ENCODE measurements at regions not wholly inside any gene's neighbourhood (a gene's known extent, or its start where the extent isn't known, plus 50 kb on each side); places are given as distances from the start of the nearest gene placed in this dataset.

DNA sequence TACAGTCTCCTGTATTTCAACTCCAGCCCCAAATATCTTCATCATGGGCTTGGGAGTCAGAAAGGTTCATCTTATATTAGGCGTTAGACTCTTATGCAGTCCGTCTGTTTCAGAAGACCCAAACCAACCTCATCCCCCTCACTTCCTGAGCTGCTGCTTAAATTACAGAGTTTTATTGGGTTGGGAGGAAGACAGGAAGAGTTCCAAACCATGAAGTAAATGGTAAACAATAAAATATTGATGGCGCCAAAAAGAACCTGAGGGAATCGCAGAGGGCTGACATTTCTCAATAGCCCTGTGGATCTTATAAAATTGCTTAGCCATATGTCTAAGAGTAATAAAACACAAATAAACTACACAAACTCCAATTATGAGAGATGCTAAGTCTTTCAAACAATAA, 116.9 kb upstream of the C3orf80 start:
- Mint-ChIP-seq H3K27me3 (peaks cover 4% of the 10 kb centered on the region), H3K9me3 (no peaks in the 10 kb centered on the region), H3K4me3 (no peak overlapping the region), H3K27ac (no peak overlapping the region), H3K4me1 (no peaks in the 10 kb centered on the region), H3K36me3 (no peaks in the 10 kb centered on the region)

DNA sequence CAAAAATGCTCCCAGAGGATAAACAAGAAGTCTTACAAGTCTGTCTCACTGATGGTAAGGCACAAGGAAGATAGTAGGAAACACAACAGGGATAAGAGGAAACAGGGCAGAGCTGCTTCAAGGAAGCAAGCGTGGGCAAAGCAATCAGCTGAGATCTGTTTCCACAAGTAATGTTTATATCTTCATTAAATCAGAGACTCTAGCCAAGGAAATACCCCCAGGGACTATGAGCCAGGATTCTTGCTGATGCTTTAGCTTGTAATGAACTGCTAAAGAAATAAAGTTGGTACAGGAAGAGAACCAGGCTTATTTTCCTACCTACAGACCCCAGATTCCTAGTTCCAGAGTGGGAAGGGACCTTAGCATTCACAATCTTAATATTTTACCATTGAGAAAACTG, 112.7 kb upstream of the C3orf80 start:
- no peak overlapping the region for H3K4me3 Mint-ChIP-seq
- no peaks in the 10 kb centered on the region for H3K4me1 Mint-ChIP-seq
- no peak overlapping the region for H3K27ac Mint-ChIP-seq
- no peaks in the 10 kb centered on the region for H3K36me3 Mint-ChIP-seq
- no peaks in the 10 kb centered on the region for H3K9me3 Mint-ChIP-seq
- H3K27me3 Mint-ChIP-seq: peaks cover 7% of the 10 kb centered on the region

DNA sequence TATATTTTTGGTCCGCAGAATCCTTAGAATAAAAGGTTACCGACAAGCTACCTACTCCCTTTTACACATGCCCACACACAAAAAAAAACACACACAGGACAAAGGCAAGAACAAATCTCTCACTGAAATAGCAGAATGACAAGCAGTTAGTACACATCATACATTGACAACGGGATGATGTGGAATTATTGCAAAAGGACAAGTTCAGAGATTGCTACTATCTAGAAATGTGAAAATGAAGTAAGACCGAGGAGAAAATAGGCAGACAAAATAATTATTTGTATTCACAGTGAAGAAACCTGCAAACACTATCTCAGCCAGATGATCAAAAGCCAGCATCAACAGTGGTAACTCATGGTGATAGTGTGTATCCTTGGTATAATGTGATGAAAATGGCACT, 112.2 kb upstream of the C3orf80 start:
- Mint-ChIP-seq H3K27me3 (peaks cover 8% of the 10 kb centered on the region), H3K9me3 (no peaks in the 10 kb centered on the region), H3K4me1 (no peaks in the 10 kb centered on the region), H3K4me3 (no peak overlapping the region), H3K36me3 (no peaks in the 10 kb centered on the region), H3K27ac (no peak overlapping the region)

DNA sequence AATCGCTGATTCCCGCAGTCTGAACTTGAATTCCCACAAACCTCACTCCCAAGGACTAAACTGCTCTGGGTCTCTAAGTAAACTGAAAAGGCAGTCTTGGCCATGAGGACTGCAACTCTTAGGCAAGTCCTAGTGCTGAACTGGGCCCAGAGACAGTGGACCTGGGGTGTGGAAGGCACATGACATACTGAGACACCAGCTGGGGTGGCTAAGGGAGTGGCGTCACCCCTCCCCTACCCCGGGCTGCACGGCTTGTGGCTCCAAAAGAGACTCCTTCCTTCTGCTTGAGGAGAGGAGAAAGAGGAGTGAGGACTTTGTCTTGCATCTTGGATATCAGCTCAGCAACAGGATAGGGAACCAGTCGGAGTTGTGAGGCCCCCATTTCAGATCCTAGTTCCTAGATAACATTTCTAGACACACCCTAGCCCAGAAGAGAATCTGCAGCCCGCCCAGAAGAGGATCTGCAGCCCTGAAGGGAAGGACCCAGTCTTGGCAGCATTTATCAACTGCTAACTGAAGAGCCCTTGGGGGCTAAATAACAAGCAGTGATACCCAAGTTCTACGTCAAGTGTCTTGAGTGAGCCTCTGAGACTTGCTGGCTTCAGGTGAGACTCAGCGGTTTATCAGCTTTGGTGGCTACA, 110.7 kb upstream of the C3orf80 start:
- H3K9me3 Mint-ChIP-seq: peaks cover 5% of the 10 kb centered on the region
- H3K36me3 Mint-ChIP-seq: no peaks in the 10 kb centered on the region
- H3K4me3 Mint-ChIP-seq: no peak overlapping the region
- peaks cover 8% of the 10 kb centered on the region for H3K27me3 Mint-ChIP-seq
- no peaks in the 10 kb centered on the region for H3K4me1 Mint-ChIP-seq
- no peak overlapping the region for H3K27ac Mint-ChIP-seq

DNA sequence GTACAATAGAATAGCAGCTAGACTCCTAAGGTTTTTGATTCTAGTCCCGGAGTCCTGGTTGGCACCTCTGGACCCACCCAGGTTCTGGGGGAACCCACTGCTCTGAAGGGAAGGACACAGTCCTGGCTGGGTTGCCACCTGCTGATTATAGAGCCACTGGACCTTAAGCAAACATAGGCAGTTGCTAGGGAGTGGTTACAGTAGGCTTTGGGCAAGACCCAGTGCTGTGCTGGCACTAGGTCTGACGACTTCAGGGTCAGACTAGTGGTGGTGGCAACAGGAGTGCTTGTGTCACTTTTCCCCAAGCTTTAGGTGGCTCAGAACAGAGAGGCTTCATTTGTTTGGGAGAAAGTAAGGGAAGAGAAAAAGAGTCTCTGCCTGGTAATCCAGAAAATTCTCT, 109.8 kb upstream of the C3orf80 start:
- no peaks in the 10 kb centered on the region for H3K4me1 Mint-ChIP-seq
- no peaks in the 10 kb centered on the region for H3K36me3 Mint-ChIP-seq
- peaks cover 10% of the 10 kb centered on the region for H3K27me3 Mint-ChIP-seq
- H3K9me3 Mint-ChIP-seq: peaks cover 5% of the 10 kb centered on the region
- no peak overlapping the region for H3K27ac Mint-ChIP-seq
- no peak overlapping the region for H3K4me3 Mint-ChIP-seq

DNA sequence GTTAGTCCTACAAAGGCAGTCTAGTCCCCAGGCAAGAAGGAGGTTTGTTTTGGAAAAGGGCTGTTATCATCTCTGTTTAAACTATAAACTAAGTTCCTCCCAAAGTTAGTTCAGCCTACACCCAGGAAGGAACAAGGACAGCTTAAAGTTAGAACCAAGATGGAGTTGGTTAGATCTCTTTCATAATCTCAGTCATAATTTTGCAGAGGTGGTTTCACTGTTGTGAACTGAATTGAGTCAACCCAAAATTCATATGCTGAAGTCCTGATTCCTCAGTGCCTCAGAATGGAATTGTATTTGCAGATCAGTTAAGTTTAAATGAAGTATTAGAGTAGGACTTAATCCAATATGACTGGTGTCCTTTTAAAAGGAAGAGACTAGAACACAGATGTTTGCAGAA, 101.0 kb upstream of the C3orf80 start:
- Mint-ChIP-seq H3K27me3 (peaks cover 8% of the 10 kb centered on the region), H3K27ac (no peak overlapping the region), H3K9me3 (no peaks in the 10 kb centered on the region), H3K4me1 (no peaks in the 10 kb centered on the region), H3K4me3 (no peak overlapping the region), H3K36me3 (no peaks in the 10 kb centered on the region)

DNA sequence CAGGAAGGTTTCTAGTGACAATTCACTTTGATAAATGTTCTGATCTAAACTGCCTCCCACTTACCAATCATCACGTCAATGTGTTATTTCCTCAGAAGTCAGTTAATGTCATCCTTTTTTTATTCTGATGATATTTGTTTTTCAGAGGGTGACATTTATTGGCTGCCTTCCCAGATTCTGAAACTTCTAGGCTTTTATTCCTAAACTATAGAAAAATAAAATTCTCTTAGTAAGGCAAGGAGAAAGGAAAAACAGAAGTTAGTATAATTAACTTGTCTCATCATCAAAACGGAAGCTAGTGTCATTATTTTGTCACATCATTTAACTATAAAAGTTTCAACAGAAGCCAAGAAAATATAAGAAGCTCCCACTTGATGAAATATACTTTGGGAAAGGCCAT, 100.0 kb upstream of the C3orf80 start:
- Mint-ChIP-seq H3K27ac (no peak overlapping the region), H3K4me1 (no peaks in the 10 kb centered on the region), H3K27me3 (peaks cover 6% of the 10 kb centered on the region), H3K4me3 (no peak overlapping the region), H3K9me3 (no peaks in the 10 kb centered on the region), H3K36me3 (no peaks in the 10 kb centered on the region)

DNA sequence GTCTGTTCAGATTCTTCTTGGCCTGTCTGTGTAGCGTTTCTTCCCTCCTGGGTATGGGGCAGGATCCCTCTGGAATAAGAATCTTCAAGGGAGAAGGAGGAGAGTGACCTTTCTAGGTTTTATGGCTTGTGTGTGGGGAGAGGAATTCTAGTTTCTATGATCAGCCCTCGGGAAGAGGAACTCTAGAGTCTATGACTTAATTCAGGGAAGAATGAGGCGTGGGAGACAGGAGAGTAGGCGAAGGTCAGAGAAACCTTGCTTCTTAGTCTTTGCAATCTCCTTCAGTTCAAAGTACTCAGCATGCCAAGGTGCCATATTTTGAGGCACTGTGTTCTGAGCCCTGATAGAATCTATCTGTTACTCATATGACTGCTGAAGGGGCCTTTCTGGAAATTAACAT, 99.2 kb upstream of the C3orf80 start:
- Mint-ChIP-seq H3K9me3 (no peaks in the 10 kb centered on the region), H3K4me3 (no peak overlapping the region), H3K27ac (no peak overlapping the region), H3K36me3 (no peaks in the 10 kb centered on the region), H3K4me1 (no peaks in the 10 kb centered on the region), H3K27me3 (peaks cover 8% of the 10 kb centered on the region)

DNA sequence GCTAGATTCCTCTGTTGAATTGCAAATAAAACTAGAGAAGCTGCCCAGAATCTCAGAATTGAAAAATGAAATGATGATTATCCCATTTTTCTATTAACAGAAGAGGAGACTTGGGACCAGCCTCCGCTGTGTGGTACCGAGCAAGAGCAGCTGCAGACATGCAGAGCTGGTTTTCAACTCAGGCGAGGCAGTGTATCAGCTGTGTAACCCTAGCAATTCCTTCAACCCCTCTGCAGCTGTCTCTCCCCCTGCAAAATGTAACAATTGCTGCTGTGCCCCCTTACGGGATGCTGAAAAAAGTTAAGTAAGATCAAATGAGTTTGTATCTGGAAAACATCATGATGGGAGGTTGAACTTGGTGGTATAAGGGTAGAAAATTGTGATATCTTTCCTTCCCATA, 98.5 kb upstream of the C3orf80 start:
- H3K27me3 Mint-ChIP-seq: peaks cover 8% of the 10 kb centered on the region
- H3K9me3 Mint-ChIP-seq: no peaks in the 10 kb centered on the region
- H3K4me3 Mint-ChIP-seq: no peak overlapping the region
- H3K36me3 Mint-ChIP-seq: no peaks in the 10 kb centered on the region
- no peaks in the 10 kb centered on the region for H3K4me1 Mint-ChIP-seq
- no peak overlapping the region for H3K27ac Mint-ChIP-seq

DNA sequence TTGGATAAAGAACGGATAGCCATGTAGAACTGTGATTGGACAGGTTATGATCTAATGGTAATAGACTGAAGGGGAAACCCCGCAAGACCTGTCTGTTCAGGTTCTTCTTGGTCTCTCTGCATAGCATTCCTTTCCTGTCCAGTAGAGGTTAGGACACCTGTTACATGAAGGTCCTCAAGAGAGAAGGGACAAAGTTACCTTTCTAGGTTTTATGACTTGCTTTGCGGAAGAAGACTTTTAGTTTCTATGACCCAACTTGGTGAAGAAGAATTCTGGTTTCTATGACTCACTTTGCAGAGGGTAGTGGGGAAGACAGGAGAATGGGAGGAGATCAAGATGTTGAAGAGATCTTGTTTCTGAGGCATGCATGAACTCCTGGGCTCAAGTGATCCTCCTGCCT, 97.9 kb upstream of the C3orf80 start:
- Mint-ChIP-seq H3K4me3 (no peak overlapping the region), H3K27ac (no peak overlapping the region), H3K9me3 (no peaks in the 10 kb centered on the region), H3K27me3 (peaks cover 8% of the 10 kb centered on the region), H3K4me1 (no peaks in the 10 kb centered on the region), H3K36me3 (no peaks in the 10 kb centered on the region)

DNA sequence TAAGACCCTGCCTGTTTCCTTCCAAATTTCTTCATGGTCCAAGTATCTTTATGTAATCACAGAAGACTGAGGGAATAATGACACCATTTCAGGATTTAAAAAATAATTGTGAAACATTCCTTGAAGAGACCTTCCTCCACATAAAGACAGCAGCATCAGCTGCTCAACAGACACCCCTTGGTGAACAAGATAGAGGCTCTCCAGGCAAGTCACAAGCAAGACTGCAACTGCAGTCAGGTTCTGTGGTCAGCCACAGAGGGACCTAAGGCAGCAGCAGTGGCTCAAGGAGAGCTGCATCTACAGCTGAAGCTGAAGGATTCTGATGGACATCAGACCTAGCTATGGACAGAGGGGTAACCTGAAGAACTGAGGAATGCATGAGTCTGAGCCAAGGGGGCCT, 97.2 kb upstream of the C3orf80 start:
- Mint-ChIP-seq H3K4me1 (no peaks in the 10 kb centered on the region), H3K27me3 (peaks cover 8% of the 10 kb centered on the region), H3K4me3 (no peak overlapping the region), H3K9me3 (no peaks in the 10 kb centered on the region), H3K36me3 (no peaks in the 10 kb centered on the region), H3K27ac (no peak overlapping the region)

DNA sequence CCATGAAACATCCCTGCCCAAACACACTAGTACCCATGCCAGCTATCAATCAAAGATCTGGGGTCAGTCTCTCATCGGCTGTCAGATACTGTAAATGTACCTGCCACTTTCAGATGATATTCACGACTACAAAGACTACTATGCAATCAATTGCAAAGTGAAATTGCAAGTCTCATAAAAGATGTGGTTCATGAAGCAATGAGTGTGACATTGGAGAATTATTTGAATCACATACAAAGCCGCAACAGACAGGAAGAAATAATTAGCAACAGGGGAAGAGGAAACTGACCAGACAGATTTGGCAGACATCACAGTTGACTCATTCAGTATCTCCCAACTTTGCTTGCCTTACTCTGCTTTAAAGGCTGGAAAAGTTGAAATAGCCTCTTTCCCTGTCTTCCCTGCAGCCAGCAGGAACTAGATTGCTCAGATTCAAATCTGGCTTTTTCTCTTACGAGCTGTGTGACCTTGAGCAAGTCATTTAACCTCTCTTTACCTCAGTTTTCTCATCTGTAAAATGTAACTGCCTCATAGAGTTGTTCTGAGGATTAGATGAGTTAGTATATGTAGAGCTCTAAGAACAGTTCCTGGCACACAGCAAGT, 95.7 kb upstream of the C3orf80 start:
- Mint-ChIP-seq H3K4me3 (no peak overlapping the region), H3K9me3 (no peaks in the 10 kb centered on the region), H3K36me3 (no peaks in the 10 kb centered on the region), H3K4me1 (no peaks in the 10 kb centered on the region), H3K27me3 (peaks cover 8% of the 10 kb centered on the region), H3K27ac (no peak overlapping the region)

DNA sequence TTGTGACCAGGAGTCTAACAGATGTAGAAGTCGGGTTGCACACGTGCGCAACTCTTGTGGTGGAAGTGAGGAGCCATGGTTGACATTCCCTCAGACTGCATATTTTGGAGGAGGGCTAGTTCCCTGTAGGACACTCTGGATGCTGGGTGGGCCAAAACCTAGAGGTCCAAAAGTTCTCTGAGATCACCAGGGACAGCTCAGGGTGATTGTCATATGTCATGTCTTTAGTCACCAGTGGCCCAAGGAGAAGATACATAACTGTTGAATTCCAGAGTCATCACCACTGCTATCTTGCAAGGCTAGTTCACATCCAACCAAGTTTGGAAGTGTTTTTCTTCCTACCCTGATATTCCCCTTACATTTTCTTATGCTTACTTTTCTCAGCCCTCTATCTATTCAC, 95.2 kb upstream of the C3orf80 start:
- no peak overlapping the region for H3K27ac Mint-ChIP-seq
- H3K27me3 Mint-ChIP-seq: peaks cover 8% of the 10 kb centered on the region
- H3K4me1 Mint-ChIP-seq: no peaks in the 10 kb centered on the region
- H3K9me3 Mint-ChIP-seq: no peaks in the 10 kb centered on the region
- no peaks in the 10 kb centered on the region for H3K36me3 Mint-ChIP-seq
- no peak overlapping the region for H3K4me3 Mint-ChIP-seq

DNA sequence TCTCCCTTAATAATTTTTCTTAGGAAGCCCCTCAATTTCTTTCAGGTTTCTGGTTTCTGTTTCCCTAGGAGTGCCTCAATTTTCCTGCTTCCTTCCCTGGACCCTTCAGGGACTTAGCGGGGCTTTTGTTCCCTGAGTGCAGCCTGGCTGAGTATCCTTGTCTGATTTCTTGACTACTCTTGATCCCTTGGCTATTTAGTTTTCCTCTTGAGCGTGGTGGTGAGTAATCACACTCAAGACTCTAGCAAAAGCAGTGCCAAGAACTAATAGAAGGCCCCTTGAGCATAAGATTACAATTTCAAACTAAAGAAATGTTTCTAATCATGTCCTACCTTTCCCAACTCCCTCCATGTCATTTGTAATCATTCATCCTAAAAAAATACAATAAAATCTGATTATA, 94.3 kb upstream of the C3orf80 start:
- Mint-ChIP-seq H3K36me3 (no peaks in the 10 kb centered on the region), H3K4me1 (no peaks in the 10 kb centered on the region)

DNA sequence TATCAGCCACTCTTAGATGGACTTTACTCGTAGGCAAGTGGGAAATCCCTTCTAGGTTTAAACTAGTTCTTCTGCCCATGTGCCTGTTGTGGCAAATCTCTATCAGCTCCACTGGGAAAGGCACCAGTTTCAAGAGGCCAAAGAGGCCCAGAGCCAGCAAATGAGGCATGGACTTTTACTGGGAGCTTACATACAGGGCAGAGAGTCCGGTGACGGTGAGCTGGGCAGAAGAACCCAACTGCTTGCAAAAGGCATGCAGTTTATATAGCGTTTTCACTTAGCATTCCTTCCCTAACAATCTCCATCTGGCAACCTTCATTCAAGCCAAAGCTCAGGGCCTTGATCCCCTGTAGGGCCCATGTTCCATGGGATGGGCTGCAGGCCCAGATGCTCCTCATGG, 93.0 kb upstream of the C3orf80 start:
- no peaks in the 10 kb centered on the region for H3K9me3 Mint-ChIP-seq
- H3K4me1 Mint-ChIP-seq: no peaks in the 10 kb centered on the region
- H3K27me3 Mint-ChIP-seq: peaks cover 5% of the 10 kb centered on the region
- H3K36me3 Mint-ChIP-seq: no peaks in the 10 kb centered on the region
- H3K27ac Mint-ChIP-seq: no peak overlapping the region
- no peak overlapping the region for H3K4me3 Mint-ChIP-seq

More for the DNA sequence above, 94.3 kb upstream of the C3orf80 start:
- no peaks in the 10 kb centered on the region for H3K9me3 Mint-ChIP-seq
- H3K4me3 Mint-ChIP-seq: no peak overlapping the region
- H3K27ac Mint-ChIP-seq: no peak overlapping the region
- peaks cover 6% of the 10 kb centered on the region for H3K27me3 Mint-ChIP-seq

DNA sequence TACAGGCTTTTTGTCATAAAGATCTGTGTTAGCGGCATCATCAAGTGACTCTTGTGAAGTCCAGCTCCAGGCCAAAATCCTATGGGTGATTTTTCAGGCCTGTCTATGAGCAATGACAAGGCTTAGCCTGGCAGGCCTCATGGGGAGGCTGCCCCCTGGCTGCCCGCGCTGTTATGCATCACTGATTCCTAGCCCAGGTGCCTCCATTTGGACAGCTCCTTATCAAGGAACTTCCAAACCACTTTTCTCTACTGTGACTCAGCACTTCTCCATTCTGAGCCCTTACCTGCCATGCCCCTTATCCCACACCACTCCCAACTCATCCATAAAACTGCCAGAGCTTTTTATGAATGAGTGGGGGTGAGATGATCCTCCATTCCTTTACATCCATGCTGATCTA, 91.5 kb upstream of the C3orf80 start:
- H3K4me3 Mint-ChIP-seq: no peak overlapping the region
- no peaks in the 10 kb centered on the region for H3K9me3 Mint-ChIP-seq
- H3K27me3 Mint-ChIP-seq: peaks cover 3% of the 10 kb centered on the region
- H3K27ac Mint-ChIP-seq: no peak overlapping the region
- no peaks in the 10 kb centered on the region for H3K36me3 Mint-ChIP-seq
- H3K4me1 Mint-ChIP-seq: no peaks in the 10 kb centered on the region

DNA sequence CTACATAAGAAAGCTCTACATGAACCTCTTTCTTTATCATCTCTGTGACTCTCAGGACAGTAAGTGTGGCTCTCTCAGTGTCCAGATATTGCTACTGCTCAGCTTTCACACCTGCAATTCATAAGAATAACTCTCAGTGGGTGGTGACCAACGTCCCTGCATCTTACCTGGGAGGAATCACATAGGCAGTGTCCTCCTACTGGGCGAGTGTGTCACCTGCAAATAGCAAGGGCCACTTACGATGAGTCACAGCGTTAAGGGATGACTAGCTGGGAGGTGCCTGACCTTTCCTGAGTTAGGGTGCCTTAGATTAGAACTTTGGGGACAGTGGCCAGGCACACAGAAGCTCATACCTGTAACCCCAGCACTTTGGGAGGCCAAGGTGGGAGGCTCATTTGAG, 90.8 kb upstream of the C3orf80 start:
- Mint-ChIP-seq H3K27me3 (peaks cover 3% of the 10 kb centered on the region), H3K4me3 (no peak overlapping the region), H3K27ac (no peak overlapping the region), H3K4me1 (no peaks in the 10 kb centered on the region), H3K36me3 (no peaks in the 10 kb centered on the region), H3K9me3 (no peaks in the 10 kb centered on the region)

Data from activated naive CD4-positive, alpha-beta T cell treated with anti-CD3 and anti-CD28 coated beads, Interleukin-2, amount 50 U/mL, for 24 hours (primary cell).